RCC 7860 (cell line): ENCODE measurements at regions not wholly inside any gene's neighbourhood (a gene's known extent, or its start where the extent isn't known, plus 50 kb on each side); places are given as distances from the start of the nearest gene placed in this dataset.

ENCODE experiments used
- DNase-seq: peaks from one replicate; pipeline ENCODE4 v3.0.0-alpha.2; 2015; ENCODE audit warnings: low spot score
- FAIRE-seq: peaks from 2 replicates; lab custom pipeline; 2012; peaks lifted over from hg19 to GRCh38; lab: Jason Lieb, UNC

DNA sequence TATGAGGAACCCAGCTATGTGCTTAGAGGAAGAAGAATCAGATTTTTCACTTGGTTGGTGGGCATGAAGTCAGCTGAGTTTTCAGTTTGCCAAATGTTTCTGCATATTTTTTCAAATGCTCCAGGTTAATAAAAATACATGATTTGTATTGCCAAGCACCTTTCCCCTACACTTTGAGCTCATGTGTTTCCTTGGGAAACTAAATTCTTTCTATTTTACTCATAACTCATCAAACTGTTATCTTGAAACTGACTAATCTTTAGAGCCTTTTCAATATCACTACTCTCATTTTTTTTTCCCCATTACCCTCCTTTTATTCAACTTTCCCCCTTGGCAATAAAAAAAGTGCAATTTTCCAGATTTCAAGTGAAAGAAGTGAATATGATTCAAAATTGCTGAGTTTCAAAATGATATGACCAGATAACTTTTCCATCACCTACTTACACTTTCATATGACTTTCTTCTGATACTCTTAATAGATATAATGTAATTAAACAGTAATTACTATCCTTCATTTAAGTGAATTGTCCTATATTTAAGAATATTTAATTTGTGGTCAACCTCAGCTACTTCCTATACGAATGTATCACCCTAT, 91.9 kb upstream of the SOX6 start:
- no peak for DNase-seq

DNA sequence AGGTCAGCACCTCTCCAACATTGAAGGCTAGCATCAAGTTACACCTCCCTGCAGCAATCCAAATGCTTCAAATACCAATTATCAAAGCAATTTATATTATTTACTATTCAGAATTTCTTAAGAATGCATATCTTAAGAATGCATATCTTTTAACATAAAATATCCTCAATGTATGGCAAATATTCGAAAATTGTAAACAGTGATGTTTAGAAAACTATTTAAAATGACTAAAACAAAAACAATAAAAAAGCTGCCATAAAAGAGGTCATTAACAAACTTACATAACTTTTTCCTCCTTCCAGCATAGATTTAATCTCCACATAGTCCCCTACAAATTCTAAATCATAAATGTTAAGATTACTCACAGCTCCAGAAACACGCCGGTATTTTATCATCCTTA, 85.1 kb upstream of the SOX6 start:
- FAIRE-seq (no peak), DNase-seq (no peak)

More for the DNA sequence above, 91.9 kb upstream of the SOX6 start:
- no peak for FAIRE-seq

DNA sequence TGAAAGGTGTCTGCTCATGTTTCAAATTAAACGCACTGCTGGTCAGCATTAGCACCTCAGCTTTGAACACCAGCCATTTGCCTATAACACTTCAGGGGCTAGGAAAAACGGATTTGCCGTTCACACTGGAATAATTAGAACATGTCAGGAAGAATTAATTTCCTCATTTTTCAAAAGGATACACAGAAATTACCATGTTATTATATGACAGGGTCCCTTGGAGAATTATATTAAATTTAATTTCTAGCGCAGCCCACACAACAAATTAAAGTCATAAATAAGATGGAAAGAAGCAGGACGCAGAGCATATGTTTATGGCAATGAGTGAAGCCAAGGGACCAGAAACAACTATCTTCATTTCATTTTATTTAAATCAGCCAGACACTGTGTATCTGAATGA, 83.8 kb upstream of the SOX6 start:
- FAIRE-seq (no peak), DNase-seq (no peak)

DNA sequence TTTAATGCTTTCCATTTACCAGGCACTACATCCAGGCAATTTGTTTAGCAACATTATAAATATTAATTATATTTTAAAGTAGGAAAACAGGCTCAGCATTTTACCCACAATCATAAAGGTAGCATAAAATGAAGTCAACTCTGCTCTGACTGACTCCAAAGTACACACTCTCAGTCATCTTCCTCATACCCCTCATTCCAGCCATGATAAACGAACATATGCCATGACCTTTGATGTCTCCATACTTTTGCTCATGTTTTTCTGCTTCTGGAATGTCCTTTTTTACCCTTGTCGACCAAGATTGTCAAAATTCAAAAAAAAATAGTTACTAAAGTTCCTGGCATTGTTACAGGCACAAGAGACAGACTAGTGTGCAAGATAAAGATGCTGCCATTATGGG, 77.7 kb upstream of the SOX6 start:
- no peak for FAIRE-seq
- no peak for DNase-seq

DNA sequence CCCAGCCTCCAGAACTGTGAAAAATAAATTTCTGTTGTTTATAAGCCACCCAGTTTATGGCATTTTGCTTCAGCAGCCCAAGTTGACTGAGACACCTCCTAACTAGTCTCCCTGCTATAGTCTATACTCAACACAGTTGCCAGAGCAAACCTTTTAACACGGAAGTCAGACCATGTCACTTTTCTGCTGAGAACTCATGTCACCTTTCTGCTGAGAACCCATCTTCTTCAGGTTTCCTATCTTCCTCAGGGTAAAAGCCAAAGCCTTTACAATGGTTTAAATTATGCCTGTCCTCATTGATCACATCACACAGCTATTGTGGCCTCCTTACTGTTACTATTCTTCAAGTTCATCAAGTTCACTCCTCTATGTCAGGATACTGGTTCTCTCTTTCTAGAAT, 74.3 kb upstream of the SOX6 start:
- FAIRE-seq (no peak), DNase-seq (no peak)

DNA sequence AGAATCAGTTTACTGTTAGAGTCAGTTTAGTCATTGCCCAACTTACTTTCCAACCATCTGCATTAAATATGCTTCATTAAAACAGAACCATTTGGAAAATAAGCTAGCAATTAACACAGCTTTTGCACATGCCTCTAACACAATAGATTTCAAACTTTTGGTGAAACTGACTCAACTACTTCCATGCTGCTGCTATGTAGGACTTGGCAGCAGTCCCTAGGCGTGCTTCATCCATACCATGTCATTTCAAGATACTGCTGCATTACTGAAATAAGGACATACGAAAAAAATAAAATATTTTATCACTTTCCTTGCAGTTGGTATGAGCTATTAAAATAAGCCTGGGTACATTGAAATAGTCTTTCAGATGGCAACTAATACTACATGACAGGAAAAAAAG, 65.5 kb upstream of the SOX6 start:
- DNase-seq (no peak), FAIRE-seq (no peak)

DNA sequence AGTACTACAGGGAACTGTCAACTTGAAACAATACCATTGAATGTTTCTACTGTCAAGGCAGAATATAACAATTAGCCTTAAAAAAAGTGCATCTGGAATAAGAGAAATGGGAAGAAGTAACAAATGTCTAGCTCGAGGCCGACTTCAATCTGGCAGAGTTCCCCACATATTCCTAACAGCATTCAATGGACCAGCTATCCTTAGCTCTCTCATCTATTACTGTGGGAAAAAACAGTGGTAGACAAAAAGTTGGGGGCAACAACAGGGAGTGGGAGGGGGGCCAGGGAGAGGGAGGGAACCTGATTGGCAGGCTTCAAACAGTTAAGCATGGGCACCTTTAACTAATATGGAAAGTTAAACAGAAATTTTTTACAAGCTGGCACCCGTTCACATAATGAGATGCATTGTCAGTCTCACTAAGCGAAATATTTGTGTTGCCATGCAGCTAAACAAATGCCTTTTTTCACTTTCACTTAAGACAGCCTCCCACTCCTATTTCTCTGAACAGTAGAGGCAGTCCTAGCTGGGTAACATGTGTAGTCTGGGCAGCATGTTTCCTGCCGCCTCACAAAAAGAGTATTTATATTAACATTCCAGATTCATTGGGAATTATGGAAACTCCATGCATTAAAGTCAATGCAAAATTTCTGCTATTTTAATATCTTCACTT, 62.2 kb upstream of the SOX6 start:
- FAIRE-seq (no peak), DNase-seq (no peak)

DNA sequence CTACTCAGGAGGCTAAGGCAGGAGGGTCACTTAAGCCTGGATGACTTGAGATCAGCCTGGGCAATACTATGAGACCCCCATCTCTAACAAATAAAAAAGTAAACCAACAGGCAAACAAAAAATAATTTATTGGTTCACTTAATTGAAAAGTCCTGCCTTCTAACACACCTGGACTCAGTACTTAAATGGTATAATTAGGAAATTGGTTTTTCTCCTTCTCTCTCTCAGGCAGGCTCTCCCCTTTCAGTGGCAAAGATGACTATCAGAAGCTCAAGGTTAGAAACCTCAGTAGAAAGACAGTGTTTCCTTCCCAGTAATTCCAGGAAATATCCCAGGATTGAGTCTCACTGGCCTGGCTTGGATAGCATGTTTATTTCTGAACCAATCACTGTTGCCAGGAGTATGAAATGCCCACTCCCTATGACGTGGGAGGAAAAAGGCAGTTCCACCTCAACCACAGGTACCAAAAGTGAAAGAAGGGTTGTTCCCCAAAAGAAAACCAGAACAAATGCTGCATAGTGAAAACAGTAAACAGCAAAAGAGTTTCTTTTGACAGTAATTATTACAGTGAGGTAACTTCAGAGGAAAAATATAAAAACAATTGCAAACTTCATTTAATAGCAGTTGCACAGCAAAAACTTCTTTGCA, 56.3 kb upstream of the SOX6 start:
- DNase-seq (no peak), FAIRE-seq (no peak)

DNA sequence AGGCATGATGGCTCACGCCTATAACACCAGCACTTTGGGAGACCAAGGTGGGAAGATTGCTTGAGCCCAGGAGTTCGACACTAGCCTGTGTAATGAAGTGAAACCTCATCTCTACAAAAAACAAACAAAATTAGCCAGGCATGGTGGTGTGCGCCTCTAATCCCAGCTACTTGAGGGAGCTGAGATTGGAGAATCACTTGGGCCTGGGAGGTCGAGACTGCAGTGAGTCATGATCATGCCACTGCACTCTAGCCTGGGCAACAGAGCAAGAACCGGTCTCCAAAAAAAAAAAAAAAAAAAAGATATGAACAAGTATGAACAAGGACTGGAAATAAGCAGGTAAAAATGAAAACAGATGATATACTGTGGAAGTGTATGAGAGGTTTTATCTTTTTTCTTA, 54.1 kb upstream of the SOX6 start:
- no peak for DNase-seq
- FAIRE-seq: no peak

DNA sequence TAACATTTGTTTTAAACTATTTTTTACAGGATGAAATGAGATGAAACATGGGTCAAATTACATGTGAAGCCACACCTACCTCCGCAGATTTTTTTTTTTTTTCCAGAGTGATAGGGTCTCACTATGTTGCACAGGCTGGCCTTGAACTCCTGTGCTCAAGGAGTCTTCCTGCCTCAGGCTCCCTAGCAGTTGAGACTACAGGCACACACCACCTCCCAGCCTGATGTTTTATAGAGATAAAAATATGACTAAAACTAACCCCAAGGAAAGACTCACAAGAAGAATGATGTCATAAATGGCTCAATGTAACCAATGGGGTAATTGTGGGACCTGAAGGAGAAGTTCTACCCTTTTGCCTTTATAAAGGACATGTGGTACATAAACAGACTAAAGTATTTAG, 52.3 kb upstream of the SOX6 start:
- no peak for FAIRE-seq
- no peak for DNase-seq

DNA sequence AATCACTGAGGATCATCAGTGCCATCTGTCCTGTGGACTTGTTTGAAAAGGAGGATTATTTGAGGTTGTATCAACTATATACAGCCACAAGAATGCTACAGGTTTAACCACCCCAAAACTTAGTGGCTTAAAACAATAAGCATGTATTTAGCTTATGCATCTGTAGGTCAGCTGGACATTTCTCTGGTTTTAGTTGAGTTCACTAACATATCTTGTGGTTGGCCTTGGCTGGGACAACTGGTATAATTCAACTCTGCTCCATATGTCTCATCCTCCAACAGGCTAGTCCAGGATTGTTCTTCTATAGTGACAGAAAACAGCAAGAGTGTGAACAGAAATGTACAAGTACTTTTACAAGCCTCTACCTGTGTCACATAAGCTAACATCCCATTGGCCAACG, 49.9 kb upstream of the SOX6 start:
- FAIRE-seq (no peak), DNase-seq (no peak)
